Peyer's patch (tissue), 4 donors: ENCODE measurements at regions not wholly inside any gene's neighbourhood (a gene's known extent, or its start where the extent isn't known, plus 50 kb on each side); places are given as distances from the start of the nearest gene placed in this dataset.
"Not testable (repeated sequence)": the region's sequence is repeated elsewhere in the genome, so short reads cannot be mapped to it uniquely, and the experiment has no call there.

ENCODE experiments used
- DNase-seq, 3 donors: peaks; one replicate each; pipeline ENCODE4 v3.0.0-alpha.2; 2017 to 2019
- H3K27ac ChIP-seq, 4 donors: fragments of 200-600 bp; sonication (generic); one replicate each; pipeline ENCODE4 v1.5.1; 2016 to 2019
- H3K27me3 ChIP-seq, 2 donors: fragments of 200-600 bp; sonication (generic); one replicate each; pipeline ENCODE4 v1.5.1; 2019
- H3K36me3 ChIP-seq, 3 donors: fragments of 200-600 bp; sonication (generic); one replicate each; pipeline ENCODE4 v1.5.1; 2016 to 2019
- H3K4me1 ChIP-seq, 4 donors: fragments of 200-600 bp; sonication (generic); one replicate each; pipeline ENCODE4 v1.5.1; 2016 to 2019
- H3K4me3 ChIP-seq, 4 donors: fragments of 200-600 bp; sonication (generic); 1 replicate in 3 of 4; 2 replicates in 1 of 4; pipeline ENCODE4 v1.5.1; 2016 to 2019; ENCODE audit warnings: mild to moderate bottlenecking in 1 of 4
- H3K9me3 ChIP-seq, 4 donors: fragments of 200-600 bp; sonication (generic); one replicate each; pipeline ENCODE4 v1.5.1; 2016 to 2019; ENCODE audit warnings: mild to moderate bottlenecking in 1 of 4
- CTCF ChIP-seq, 6 experiments: fragments of 450-650 bp in 4 of 6; fragments of 200-600 bp in 2 of 6; sonication (generic) in 1 of 6; IDR thresholded peaks; one replicate each; pipeline ENCODE4 v1.5.1; 2017 to 2019; ENCODE audit warnings: antibody characterized with exemption in 6 of 6, mild to moderate bottlenecking in 3 of 6, moderate library complexity in 1 of 6
- POLR2A ChIP-seq, 2 donors: fragments of 450-650 bp; IDR thresholded peaks; one replicate each; pipeline ENCODE4 v1.5.1; 2017; ENCODE audit warnings: antibody characterized with exemption in 2 of 2, mild to moderate bottlenecking in 2 of 2, moderate library complexity in 2 of 2

GRCh38 chr10:4602764-4603491, 223.1 kb upstream of the AKR1E2 start:
- TF ChIP-seq POLR2A (IDR thresholded peaks at IDR 0.05) (no peak), CTCF (IDR thresholded peaks at IDR 0.05) (no peak)

GRCh38 chr10:4599471-4599870, 226.5 kb upstream of the AKR1E2 start:
- no peak for DNase-seq
- Histone ChIP-seq H3K9me3 (no peaks in the 10 kb centered on the region), H3K27me3 (no peaks in the 10 kb centered on the region), H3K36me3 (no peaks in the 10 kb centered on the region), H3K27ac (no peak overlapping the region), H3K4me1 (no peaks in the 10 kb centered on the region), H3K4me3 (no peak overlapping the region)
- no peak for TF ChIP-seq CTCF (IDR thresholded peaks at IDR 0.05)
- no peak for TF ChIP-seq POLR2A (IDR thresholded peaks at IDR 0.05)

More at GRCh38 chr10:4602764-4603491, 223.1 kb upstream of the AKR1E2 start:
- Histone ChIP-seq H3K27ac (no peak overlapping the region), H3K4me1 (no peaks in the 10 kb centered on the region), H3K9me3 (no peaks in the 10 kb centered on the region), H3K4me3 (no peak overlapping the region), H3K36me3 (no peaks in the 10 kb centered on the region), H3K27me3 (no peaks in the 10 kb centered on the region)
- DNase-seq = no peak

GRCh38 chr10:4597898-4598297, 228.1 kb upstream of the AKR1E2 start:
- not testable (repeated sequence) for H3K4me3 ChIP-seq, H3K27ac ChIP-seq, H3K27me3 ChIP-seq, H3K9me3 ChIP-seq, H3K4me1 ChIP-seq, DNase-seq, H3K36me3 ChIP-seq

- Histone ChIP-seq H3K4me1 (no peaks in the 10 kb centered on the region), H3K36me3 (no peaks in the 10 kb centered on the region), H3K9me3 (no peaks in the 10 kb centered on the region), H3K27me3 (no peaks in the 10 kb centered on the region), H3K27ac (no peak overlapping the region), H3K4me3 (no peak overlapping the region)
- TF ChIP-seq CTCF (IDR thresholded peaks at IDR 0.05) = no peak
- TF ChIP-seq POLR2A (IDR thresholded peaks at IDR 0.05) = no peak
- DNase-seq = no peak
Observed at GRCh38 chr10:4596951-4597350, 229.1 kb upstream of the AKR1E2 start.

GRCh38 chr10:4595719-4596319, 230.2 kb upstream of the AKR1E2 start:
- Histone ChIP-seq H3K4me1 (no peaks in the 10 kb centered on the region), H3K36me3 (no peaks in the 10 kb centered on the region), H3K27ac (no peak overlapping the region), H3K27me3 (no peaks in the 10 kb centered on the region), H3K4me3 (no peak overlapping the region), H3K9me3 (no peaks in the 10 kb centered on the region)
- no peak for TF ChIP-seq POLR2A (IDR thresholded peaks at IDR 0.05)
- no peak for TF ChIP-seq CTCF (IDR thresholded peaks at IDR 0.05)
- no peak for DNase-seq

GRCh38 chr10:4590807-4591206, 235.2 kb upstream of the AKR1E2 start:
- no peak for DNase-seq
- TF ChIP-seq CTCF (IDR thresholded peaks at IDR 0.05) (no peak), POLR2A (IDR thresholded peaks at IDR 0.05) (no peak)
- Histone ChIP-seq H3K27me3 (no peaks in the 10 kb centered on the region), H3K9me3 (no peaks in the 10 kb centered on the region), H3K27ac (no peak overlapping the region), H3K4me3 (no peak overlapping the region), H3K4me1 (no peaks in the 10 kb centered on the region), H3K36me3 (no peaks in the 10 kb centered on the region)
